CD4-positive, alpha-beta T cell (primary cell): ENCODE measurements at regions not wholly inside any gene's neighbourhood (a gene's known extent, or its start where the extent isn't known, plus 50 kb on each side); places are given as distances from the start of the nearest gene placed in this dataset.

Experiments
- ATAC-seq: fragments of 200-7000 bp; cut with Tn5 transposase; one replicate; pipeline ENCODE4 v1.10.0; 2022; ENCODE audit warnings: mild to moderate bottlenecking; ENCODE audit not compliant: poor library complexity
- CTCF ChIA-PET: fragments of 350-600 bp; sonication (Branson Sonifier 250); formaldehyde crosslinking; loops from one replicate; lab custom pipeline; 2021; ENCODE audit warnings: antibody characterized with exemption, inconsistent platforms; lab: Charles Lee
- POLR2A ChIA-PET: fragments of 350-600 bp; sonication (Branson Sonifier 250); formaldehyde crosslinking; loops from one replicate; lab custom pipeline; 2021; ENCODE audit warnings: antibody characterized with exemption, inconsistent platforms; lab: Charles Lee
- DNase-seq, 14 experiments: peaks; one replicate each; pipeline ENCODE4 v3.0.0-alpha.2; 2013 to 2020; ENCODE audit warnings: mixed read lengths in 2 of 14
- H3K27ac ChIP-seq, 2 donors: one replicate each; pipeline versions ENCODE4 v1.5.1 to v1.7.0; 2013; ENCODE audit warnings: low read length in 2 of 2, low read depth in 1 of 2, mild to moderate bottlenecking in 1 of 2
- H3K27me3 ChIP-seq, 2 experiments: 1 replicate in 1 of 2; 2 replicates in 1 of 2; pipeline versions ENCODE4 v1.6.1 to v1.7.0; 2013; ENCODE audit warnings: low read length in 2 of 2, control low read depth in 1 of 2, mild to moderate bottlenecking in 1 of 2, moderate library complexity in 1 of 2; ENCODE audit not compliant: insufficient read depth in 2 of 2, control insufficient read depth in 1 of 2
- H3K36me3 ChIP-seq: one replicate; pipeline ENCODE4 v1.6.1; 2013; ENCODE audit warnings: low read length, control low read depth; ENCODE audit not compliant: insufficient read depth
- H3K4me1 ChIP-seq: one replicate; pipeline ENCODE4 v1.6.1; 2013; ENCODE audit warnings: low read length, control low read depth; ENCODE audit not compliant: insufficient read depth
- H3K4me3 ChIP-seq: one replicate; pipeline ENCODE4 v1.5.1; 2013; ENCODE audit warnings: mild to moderate bottlenecking, low read length, moderate library complexity
- H3K9me3 ChIP-seq, 2 experiments: 1 replicate in 1 of 2; 2 replicates in 1 of 2; pipeline versions ENCODE4 v1.6.1 to v1.7.0; 2013; ENCODE audit warnings: low read length in 2 of 2, mild to moderate bottlenecking in 2 of 2, control low read depth in 1 of 2, moderate library complexity in 1 of 2; ENCODE audit not compliant: control insufficient read depth in 1 of 2, insufficient read depth in 1 of 2
- H3K27ac Mint-ChIP-seq: one replicate; pipeline ENCODE4 v1.8.0; 2020; ENCODE audit warnings: mixed read lengths
- H3K27me3 Mint-ChIP-seq: one replicate; pipeline ENCODE4 v1.8.0; 2021; ENCODE audit warnings: mixed read lengths
- H3K36me3 Mint-ChIP-seq: one replicate; pipeline ENCODE4 v1.8.0; 2021; ENCODE audit warnings: low read depth, mixed read lengths
- H3K4me1 Mint-ChIP-seq: one replicate; pipeline ENCODE4 v1.8.0; 2021; ENCODE audit warnings: low read depth, mixed read lengths
- H3K4me3 Mint-ChIP-seq: one replicate; pipeline ENCODE4 v1.8.0; 2020; ENCODE audit warnings: mild to moderate bottlenecking, mixed read lengths
- H3K9me3 Mint-ChIP-seq: one replicate; pipeline ENCODE4 v1.8.0; 2020; ENCODE audit warnings: mixed read lengths
- CTCF ChIP-seq: fragments of 200-600 bp; IDR thresholded peaks from one replicate; pipeline ENCODE4 v1.8.0; 2022; ENCODE audit warnings: antibody characterized with exemption, mild to moderate bottlenecking
- intact Hi-C, 2 experiments: fragments of 100-400 bp; cut with DNase I in 1 of 2; cut with micrococcal nuclease in 1 of 2; formaldehyde crosslinking; loops; one replicate each; pipeline versions ENCODE4 v1.15.1 to v1.9.0; 2023 to 2025; cut with DNase I, micrococcal nuclease

GRCh38 chr14:97724265-97724731 lies 927.1 kb downstream of the VRK1 start:
- TF ChIP-seq CTCF: peak; percentile 20
- no peaks in the 10 kb centered on the region for H3K9me3 ChIP-seq
- ChIA-PET POLR2A (interaction anchor here (0.5 to 2.2 kb wide), 11 partner anchors 16 to 1542 kb away, joined by 3 to 16 read pairs (median 4); no protein-coding TSS in a partner anchor), CTCF (interaction anchor here (0.6 to 1.5 kb wide), 4 partner anchors 10 to 1542 kb away, joined by 3 read pairs; no protein-coding TSS in a partner anchor)
- intact Hi-C loops: loop anchor here (1.0 to 5.0 kb wide), 4 partner anchors 8 to 122 kb away; no protein-coding TSS in a partner anchor
- H3K27me3 ChIP-seq: no peaks in the 10 kb centered on the region
- no peaks in the 10 kb centered on the region for H3K36me3 ChIP-seq
- no peaks in the 10 kb centered on the region for H3K27me3 Mint-ChIP-seq
- peaks cover 54% of the 10 kb centered on the region for H3K4me1 ChIP-seq
- ATAC-seq (peak; percentile 80), DNase-seq (peak in 13 of 14 experiments; percentile 9 to 76 (median 37))
- no peaks in the 10 kb centered on the region for H3K9me3 Mint-ChIP-seq
- peak overlapping the region; percentile 36 for H3K4me3 ChIP-seq
- peak overlapping the region; percentile 85 for H3K4me3 Mint-ChIP-seq
- H3K4me1 Mint-ChIP-seq: peaks cover 90% of the 10 kb centered on the region
- H3K27ac Mint-ChIP-seq: peak overlapping the region; percentile 94
- H3K36me3 Mint-ChIP-seq: no peaks in the 10 kb centered on the region
- H3K27ac ChIP-seq: peak overlapping the region; percentile 75 to 80

GRCh38 chr14:97726676-97727075 lies 929.5 kb downstream of the VRK1 start:
- Mint-ChIP-seq H3K9me3 (no peaks in the 10 kb centered on the region), H3K4me1 (peaks cover 87% of the 10 kb centered on the region), H3K4me3 (peak overlapping the region; percentile 59), H3K27ac (peak overlapping the region; percentile 94), H3K36me3 (no peaks in the 10 kb centered on the region), H3K27me3 (no peaks in the 10 kb centered on the region)
- DNase-seq (peak in 2 of 14 experiments; percentile 22 to 30), ATAC-seq (peak; percentile 19)
- Histone ChIP-seq H3K4me3 (no peak overlapping the region), H3K27ac (peak overlapping the region in 1 of 2 donors; percentile 32), H3K36me3 (no peaks in the 10 kb centered on the region), H3K9me3 (no peaks in the 10 kb centered on the region), H3K27me3 (no peaks in the 10 kb centered on the region), H3K4me1 (peaks cover 56% of the 10 kb centered on the region)
- POLR2A ChIA-PET: interaction anchor here (0.6 to 2.4 kb wide), 7 partner anchors 23 to 414 kb away, joined by 3 to 8 read pairs (median 3); no protein-coding TSS in a partner anchor
- no peak for TF ChIP-seq CTCF
- CTCF ChIA-PET: no interaction called here
- intact Hi-C loops: no loop called here

- Histone ChIP-seq H3K4me3 (no peak overlapping the region), H3K27me3 (no peaks in the 10 kb centered on the region), H3K27ac (no peak overlapping the region), H3K4me1 (peaks cover 23% of the 10 kb centered on the region), H3K36me3 (no peaks in the 10 kb centered on the region), H3K9me3 (no peaks in the 10 kb centered on the region)
- ChIA-PET CTCF (no interaction called here), POLR2A (interaction anchor here (1.2 kb wide), 1 partner anchor 33 kb away, joined by 3 read pairs; no protein-coding TSS in a partner anchor)
- DNase-seq (peak in 1 of 14 experiments; percentile 38), ATAC-seq (peak; percentile 41)
- Mint-ChIP-seq H3K27me3 (no peaks in the 10 kb centered on the region), H3K4me1 (peaks cover 50% of the 10 kb centered on the region), H3K36me3 (no peaks in the 10 kb centered on the region), H3K4me3 (no peak overlapping the region), H3K27ac (peak overlapping the region; percentile 28), H3K9me3 (no peaks in the 10 kb centered on the region)
- intact Hi-C loops: no loop called here
- no peak for TF ChIP-seq CTCF
Measured at GRCh38 chr14:97730706-97731105, 933.5 kb downstream of the VRK1 start.
